ENCODE measurements at regions not wholly inside any gene's neighbourhood (a gene's known extent, or its start where the extent isn't known, plus 50 kb on each side); places are given as distances from the start of the nearest gene placed in this dataset.

- Histone ChIP-seq H3K27ac (no peak overlapping the region), H3K4me3 (no peak overlapping the region), H3K4me1 (replicated peaks in 1 of 2) (no peaks in the 10 kb centered on the region)
- no peak for ATAC-seq (replicated peaks in 6 of 8)
- in situ Hi-C loops (cut with MboI; ENCODE audit: low pct_unique_long_range_greater_than_20kb in 2 of 9, low sequenced_read_pairs in 9 of 9, unreplicated experiment in 9 of 9): no loop called here
- 74 to 100% (median 88%) methylated on average over 1 to 9 of the region's 11 CpGs; no CpG with 5 or more reads in 2 of the 10 experiments for WGBS, 10 experiments
Observed at GRCh38 chr12:68410018-68410660, 78.0 kb upstream of the MDM1 start.

GRCh38 chr12:68411371-68411770, 79.2 kb upstream of the MDM1 start:
- no peak for ATAC-seq (replicated peaks in 6 of 8)
- in situ Hi-C loops (cut with MboI; ENCODE audit: low pct_unique_long_range_greater_than_20kb in 2 of 9, low sequenced_read_pairs in 9 of 9, unreplicated experiment in 9 of 9): no loop called here
- no peak overlapping the region for H3K27ac ChIP-seq
- no peak overlapping the region for H3K4me3 ChIP-seq
- no peaks in the 10 kb centered on the region for H3K4me1 ChIP-seq (replicated peaks in 1 of 2)
- WGBS, 10 experiments: 78 to 100% (median 92%) methylated on average over 2 to 8 of the region's 9 CpGs

DNA sequence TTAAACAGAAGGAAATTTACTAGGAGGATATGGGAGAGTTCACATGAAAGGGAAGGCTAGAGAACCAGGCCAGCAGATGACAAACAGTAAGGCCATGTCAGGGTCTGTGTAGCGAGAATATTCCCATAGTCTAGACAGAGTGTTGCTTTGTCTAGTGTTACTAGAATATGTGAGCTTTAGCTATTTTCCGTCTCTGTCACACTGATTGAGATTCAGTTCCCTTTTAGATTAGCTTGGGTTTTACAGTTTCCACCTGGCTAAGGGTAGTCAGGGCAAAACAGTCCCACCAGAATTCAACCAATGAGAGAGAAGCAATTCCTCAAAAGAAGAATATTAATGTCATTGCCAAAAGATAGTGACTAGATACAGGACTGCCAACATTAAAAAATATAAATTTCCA, 82.8 kb upstream of the MDM1 start:
- H3K4me1 ChIP-seq (replicated peaks in 1 of 2): no peaks in the 10 kb centered on the region
- H3K4me3 ChIP-seq: no peak overlapping the region
- ATAC-seq (replicated peaks in 6 of 8): no peak
- no peak overlapping the region for H3K27ac ChIP-seq
- 40 to 100% (median 100%) methylated on average over 1 to 2 of the region's 2 CpGs; no CpG with 5 or more reads in 1 of the 10 experiments for WGBS, 10 experiments
- in situ Hi-C loops (cut with MboI; ENCODE audit: low pct_unique_long_range_greater_than_20kb in 2 of 9, low sequenced_read_pairs in 9 of 9, unreplicated experiment in 9 of 9): no loop called here

DNA sequence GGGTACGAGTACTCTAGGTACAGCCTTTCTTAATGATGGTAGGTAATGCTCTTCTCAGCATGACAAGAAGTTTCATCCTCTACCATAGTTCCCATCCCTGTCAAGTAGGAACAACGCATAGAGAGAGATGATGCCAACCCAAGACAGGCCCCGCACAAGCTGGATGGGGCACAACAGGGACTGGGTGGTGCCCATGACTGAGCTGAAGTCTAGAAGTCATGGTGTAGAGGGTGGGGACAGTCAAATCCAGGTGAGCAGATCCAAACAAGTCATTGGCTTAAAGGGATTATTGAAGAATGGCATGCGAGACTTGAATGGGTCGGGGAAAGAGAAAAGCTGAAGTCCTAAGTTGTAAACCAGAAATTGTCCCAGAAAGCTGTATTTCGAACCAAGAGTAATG, 84.2 kb upstream of the MDM1 start:
- 80 to 100% (median 90%) methylated on average over 1 to 6 of the region's 6 CpGs for WGBS, 10 experiments
- Histone ChIP-seq H3K4me1 (replicated peaks in 1 of 2) (peaks cover 3 to 6% of the 10 kb centered on the region in 2 donors), H3K4me3 (no peak overlapping the region), H3K27ac (no peak overlapping the region)
- ATAC-seq (replicated peaks in 6 of 8): no peak
- in situ Hi-C loops (cut with MboI; ENCODE audit: low pct_unique_long_range_greater_than_20kb in 2 of 9, low sequenced_read_pairs in 9 of 9, unreplicated experiment in 9 of 9): no loop called here

- in situ Hi-C loops (cut with MboI; ENCODE audit: low pct_unique_long_range_greater_than_20kb in 2 of 9, low sequenced_read_pairs in 9 of 9, unreplicated experiment in 9 of 9): no loop called here
- no peak for ATAC-seq (replicated peaks in 6 of 8)
- Histone ChIP-seq H3K4me3 (no peak overlapping the region), H3K4me1 (replicated peaks in 1 of 2) (peaks cover 3 to 6% of the 10 kb centered on the region in 2 donors), H3K27ac (no peak overlapping the region)
- 89 to 100% (median 95%) methylated on average over 1 to 5 of the region's 5 CpGs; no CpG with 5 or more reads in 1 of the 10 experiments for WGBS, 10 experiments
Observed at GRCh38 chr12:68416826-68417225, 84.7 kb upstream of the MDM1 start.

- H3K4me3 ChIP-seq: no peak overlapping the region
Observed at GRCh38 chr12:68418137-68418460, 85.9 kb upstream of the MDM1 start.

DNA sequence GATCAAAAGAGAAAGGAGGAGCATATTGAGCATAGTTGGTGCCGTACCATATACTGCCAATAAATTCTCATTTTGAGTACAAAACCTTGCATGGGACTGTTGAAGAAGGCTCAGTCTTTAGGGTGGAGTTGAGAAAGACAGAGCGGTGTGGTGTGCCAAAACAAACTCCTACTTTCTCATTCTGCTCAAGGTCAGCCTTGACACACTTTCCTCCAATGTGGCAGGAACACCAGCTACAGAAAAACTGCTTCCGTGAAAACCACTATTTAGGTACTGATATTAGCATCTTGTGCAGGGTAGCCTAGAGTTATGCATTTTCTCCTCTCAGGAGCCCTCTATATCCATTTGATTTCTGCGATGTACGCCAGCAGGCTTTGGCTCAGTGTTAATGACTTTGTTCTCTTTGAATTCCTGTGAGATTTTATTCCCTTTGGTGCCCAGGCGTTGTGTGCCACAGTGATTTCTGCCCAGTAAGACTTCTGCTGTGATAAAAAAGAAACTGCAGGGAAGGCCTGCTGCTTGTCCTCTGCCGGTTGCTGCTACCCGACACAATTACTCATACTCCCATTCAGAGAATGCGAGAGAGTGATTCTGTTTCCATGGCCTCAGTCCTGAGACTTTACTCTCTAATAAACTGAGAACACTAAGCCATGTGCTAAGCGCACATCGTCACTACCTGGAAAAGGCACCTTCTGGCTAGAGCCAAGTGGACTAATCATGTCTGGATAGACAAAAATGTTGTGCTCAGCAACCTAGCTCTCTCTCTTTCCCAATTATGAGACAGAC, 88.3 kb upstream of the MDM1 start:
- peaks cover 3 to 6% of the 10 kb centered on the region in 2 donors for H3K4me1 ChIP-seq (replicated peaks in 1 of 2)
- H3K27ac ChIP-seq: no peak overlapping the region
- ATAC-seq (replicated peaks in 6 of 8): peak in 7 of 8 experiments; percentile 61 to 97 (median 74)
- no peak overlapping the region for H3K4me3 ChIP-seq
- 15 to 100% (median 54%) methylated on average over 2 to 9 of the region's 11 CpGs; no CpG with 5 or more reads in 1 of the 10 experiments for WGBS, 10 experiments
- in situ Hi-C loops (cut with MboI; ENCODE audit: low pct_unique_long_range_greater_than_20kb in 2 of 9, low sequenced_read_pairs in 9 of 9, unreplicated experiment in 9 of 9): no loop called here

More at GRCh38 chr12:68418137-68418460, 85.9 kb upstream of the MDM1 start:
- in situ Hi-C loops (cut with MboI; ENCODE audit: low pct_unique_long_range_greater_than_20kb in 2 of 9, low sequenced_read_pairs in 9 of 9, unreplicated experiment in 9 of 9): no loop called here
- Histone ChIP-seq H3K4me1 (replicated peaks in 1 of 2) (peaks cover 3 to 6% of the 10 kb centered on the region in 2 donors), H3K27ac (no peak overlapping the region)
- no peak for ATAC-seq (replicated peaks in 6 of 8)

- ATAC-seq (replicated peaks in 6 of 8): no peak
- H3K4me1 ChIP-seq (replicated peaks in 1 of 2): peaks cover 3 to 6% of the 10 kb centered on the region in 2 donors
- no peak overlapping the region for H3K27ac ChIP-seq
- in situ Hi-C loops (cut with MboI; ENCODE audit: low pct_unique_long_range_greater_than_20kb in 2 of 9, low sequenced_read_pairs in 9 of 9, unreplicated experiment in 9 of 9): no loop called here
- no peak overlapping the region for H3K4me3 ChIP-seq
- WGBS, 10 experiments: 74 to 100% (median 93%) methylated on average over 1 to 3 of the region's 3 CpGs; no CpG with 5 or more reads in 2 of the 10 experiments
Observed at GRCh38 chr12:68422159-68422558, 90.0 kb upstream of the MDM1 start.

- WGBS, 10 experiments: 15 to 83% (median 57%) methylated on average over 1 to 6 of the region's 7 CpGs; no CpG with 5 or more reads in 1 of the 10 experiments
- Histone ChIP-seq H3K27ac (no peak overlapping the region), H3K4me3 (no peak overlapping the region), H3K4me1 (replicated peaks in 1 of 2) (peaks cover 3 to 6% of the 10 kb centered on the region in 2 donors)
- ATAC-seq (replicated peaks in 6 of 8): no peak
- in situ Hi-C loops (cut with MboI; ENCODE audit: low pct_unique_long_range_greater_than_20kb in 2 of 9, low sequenced_read_pairs in 9 of 9, unreplicated experiment in 9 of 9): no loop called here
Observed at GRCh38 chr12:68422956-68423574, 90.9 kb upstream of the MDM1 start.

- 0 to 100% (median 75%) methylated on average over 1 to 2 of the region's 2 CpGs; no CpG with 5 or more reads in 4 of the 10 experiments for WGBS, 10 experiments
- Histone ChIP-seq H3K4me1 (replicated peaks in 1 of 2) (peaks cover 0 to 2% of the 10 kb centered on the region in 2 donors), H3K4me3 (no peak overlapping the region), H3K27ac (no peak overlapping the region)
- in situ Hi-C loops (cut with MboI; ENCODE audit: low pct_unique_long_range_greater_than_20kb in 2 of 9, low sequenced_read_pairs in 9 of 9, unreplicated experiment in 9 of 9): no loop called here
- peak in 1 of 8 experiments; percentile 60 for ATAC-seq (replicated peaks in 6 of 8)
Observed at GRCh38 chr12:68425998-68426397, 93.8 kb upstream of the MDM1 start.

DNA sequence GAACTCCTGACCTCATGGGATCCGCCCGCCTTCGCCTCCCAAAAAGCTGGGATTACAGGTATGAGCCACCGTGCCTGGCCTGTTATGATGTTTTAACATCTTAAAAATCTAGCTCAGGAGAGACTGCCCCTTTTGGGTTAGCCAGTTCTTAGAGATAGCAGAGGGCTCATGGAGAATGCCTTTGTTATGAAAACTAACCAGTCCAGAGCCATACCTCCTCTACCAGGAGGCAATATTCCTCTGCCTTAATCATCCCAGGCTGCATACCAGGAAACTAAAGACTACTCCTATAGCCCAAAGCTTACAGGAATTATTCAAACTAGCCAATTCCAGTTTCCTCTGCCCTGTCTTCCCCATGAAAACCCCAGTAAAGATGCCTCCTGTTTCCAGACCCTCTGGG, 96.0 kb upstream of the MDM1 start:
- H3K27ac ChIP-seq: no peak overlapping the region
- no peak overlapping the region for H3K4me3 ChIP-seq
- in situ Hi-C loops (cut with MboI; ENCODE audit: low pct_unique_long_range_greater_than_20kb in 2 of 9, low sequenced_read_pairs in 9 of 9, unreplicated experiment in 9 of 9): no loop called here
- 88 to 100% (median 96%) methylated on average over 1 to 4 of the region's 4 CpGs; no CpG with 5 or more reads in 5 of the 10 experiments for WGBS, 10 experiments
- ATAC-seq (replicated peaks in 6 of 8): peak in 2 of 8 experiments; percentile 31 to 81
- peaks cover 0 to 2% of the 10 kb centered on the region in 2 donors for H3K4me1 ChIP-seq (replicated peaks in 1 of 2)

GRCh38 chr12:68428724-68429501, 96.8 kb upstream of the MDM1 start:
- 38 to 100% (median 80%) methylated on average over 2 to 6 of the region's 6 CpGs; no CpG with 5 or more reads in 1 of the 10 experiments for WGBS, 10 experiments
- Histone ChIP-seq H3K4me3 (no peak overlapping the region), H3K27ac (no peak overlapping the region), H3K4me1 (replicated peaks in 1 of 2) (peaks cover 0 to 2% of the 10 kb centered on the region in 2 donors)
- in situ Hi-C loops (cut with MboI; ENCODE audit: low pct_unique_long_range_greater_than_20kb in 2 of 9, low sequenced_read_pairs in 9 of 9, unreplicated experiment in 9 of 9): no loop called here
- no peak for ATAC-seq (replicated peaks in 6 of 8)

DNA sequence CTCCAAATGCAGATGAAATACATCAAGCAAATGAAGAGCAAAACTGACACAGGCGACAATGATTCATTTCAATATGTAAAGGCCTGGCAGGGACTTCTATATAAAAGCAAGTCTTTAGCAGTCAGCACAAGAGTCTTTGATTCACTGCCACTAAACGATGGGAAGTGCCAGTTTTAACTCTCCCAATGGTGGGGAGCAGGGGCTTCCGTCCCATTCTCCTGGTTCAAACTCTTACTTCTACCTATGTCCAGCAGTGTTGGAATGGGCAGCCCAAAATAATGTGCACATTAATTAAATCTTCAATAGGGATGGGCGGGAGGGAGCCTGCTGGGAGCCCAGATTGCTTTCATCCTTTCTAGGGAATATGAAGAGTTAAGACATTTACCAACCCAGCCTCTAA, 97.5 kb upstream of the MDM1 start:
- in situ Hi-C loops (cut with MboI; ENCODE audit: low pct_unique_long_range_greater_than_20kb in 2 of 9, low sequenced_read_pairs in 9 of 9, unreplicated experiment in 9 of 9): no loop called here
- no peak for ATAC-seq (replicated peaks in 6 of 8)
- 23 to 84% (median 50%) methylated on average over 1 to 3 of the region's 4 CpGs; no CpG with 5 or more reads in 3 of the 10 experiments for WGBS, 10 experiments
- Histone ChIP-seq H3K4me1 (replicated peaks in 1 of 2) (peaks cover 0 to 2% of the 10 kb centered on the region in 2 donors), H3K27ac (no peak overlapping the region), H3K4me3 (no peak overlapping the region)
